HG03432 (cell line): ENCODE measurements at regions not wholly inside any gene's neighbourhood (a gene's known extent, or its start where the extent isn't known, plus 50 kb on each side); places are given as distances from the start of the nearest gene placed in this dataset.

Experiments used
- ATAC-seq: cut with Tn5 transposase; IDR thresholded peaks from one replicate; pipeline ENCODE4 v1.9.1; 2021; ENCODE audit warnings: mild to moderate bottlenecking, moderate library complexity; ENCODE audit not compliant: unreplicated experiment

- no peak for ATAC-seq
These were observed 60.1 kb upstream of the ARID5B start for GRCh38 chr10:61841338-61841875.

GRCh38 chr10:61842755-61843497, 58.6 kb upstream of the ARID5B start:
- no peak for ATAC-seq

- ATAC-seq = no peak
These were observed 57.2 kb upstream of the ARID5B start for GRCh38 chr10:61844116-61844822.

GRCh38 chr10:61845196-61845949, 56.1 kb upstream of the ARID5B start:
- ATAC-seq = no peak

- no peak for ATAC-seq
These were observed 55.6 kb upstream of the ARID5B start for GRCh38 chr10:61845950-61846268.

GRCh38 chr10:61846370-61847031, 55.0 kb upstream of the ARID5B start:
- no peak for ATAC-seq

- ATAC-seq = no peak
These were observed 54.4 kb upstream of the ARID5B start for GRCh38 chr10:61847087-61847486.

- ATAC-seq = no peak
These were observed 53.9 kb upstream of the ARID5B start for GRCh38 chr10:61847640-61848039.

- ATAC-seq = no peak
These were observed 51.1 kb upstream of the ARID5B start for GRCh38 chr10:61850376-61850775.
